GM19397 (cell line): ENCODE measurements at regions not wholly inside any gene's neighbourhood (a gene's known extent, or its start where the extent isn't known, plus 50 kb on each side); places are given as distances from the start of the nearest gene placed in this dataset.
"Not testable (repeated sequence)": the region's sequence is repeated elsewhere in the genome, so short reads cannot be mapped to it uniquely, and the experiment has no call there.

Experiments used
- ATAC-seq: cut with Tn5 transposase; IDR thresholded peaks from one replicate; pipeline ENCODE4 v1.9.1; 2021; ENCODE audit warnings: mild to moderate bottlenecking, moderate library complexity; ENCODE audit not compliant: unreplicated experiment

GRCh38 chr12:116427200-116427930, 131.8 kb upstream of the MAP1LC3B2 start:
- no peak for ATAC-seq

GRCh38 chr12:116429826-116430360, 129.3 kb upstream of the MAP1LC3B2 start:
- no peak for ATAC-seq

GRCh38 chr12:116430911-116431565, 128.1 kb upstream of the MAP1LC3B2 start:
- ATAC-seq: no peak

GRCh38 chr12:116431677-116432300, 127.4 kb upstream of the MAP1LC3B2 start:
- ATAC-seq: no peak

GRCh38 chr12:116432314-116432750, 126.8 kb upstream of the MAP1LC3B2 start:
- ATAC-seq: no peak

- no peak for ATAC-seq
These were observed 125.9 kb upstream of the MAP1LC3B2 start for GRCh38 chr12:116433249-116433648.

- no peak for ATAC-seq
These were observed 124.8 kb upstream of the MAP1LC3B2 start for GRCh38 chr12:116434155-116435011.

GRCh38 chr12:116435984-116436383, 123.2 kb upstream of the MAP1LC3B2 start:
- ATAC-seq: no peak

GRCh38 chr12:116436561-116437249, 122.5 kb upstream of the MAP1LC3B2 start:
- no peak for ATAC-seq

- no peak for ATAC-seq
These were observed 117.9 kb upstream of the MAP1LC3B2 start for GRCh38 chr12:116441292-116441691.

GRCh38 chr12:116442304-116442703, 116.9 kb upstream of the MAP1LC3B2 start:
- ATAC-seq: no peak

- no peak for ATAC-seq
These were observed 116.2 kb upstream of the MAP1LC3B2 start for GRCh38 chr12:116442946-116443345.

- ATAC-seq: no peak
These were observed 115.2 kb upstream of the MAP1LC3B2 start for GRCh38 chr12:116443821-116444589.

GRCh38 chr12:116444590-116444943, 114.6 kb upstream of the MAP1LC3B2 start:
- ATAC-seq: no peak

- no peak for ATAC-seq
These were observed 110.9 kb upstream of the MAP1LC3B2 start for GRCh38 chr12:116448165-116448739.

- ATAC-seq: no peak
These were observed 108.7 kb upstream of the MAP1LC3B2 start for GRCh38 chr12:116450406-116450910.

- not testable (repeated sequence) for ATAC-seq
These were observed 106.2 kb upstream of the MAP1LC3B2 start for GRCh38 chr12:116452975-116453374.

GRCh38 chr12:116453631-116454030, 105.5 kb upstream of the MAP1LC3B2 start:
- no peak for ATAC-seq

- no peak for ATAC-seq
These were observed 105.1 kb upstream of the MAP1LC3B2 start for GRCh38 chr12:116454076-116454475.
